SK-N-SH treated with all-trans-retinoic acid at 6 μM for 48 hours (cell line): ENCODE measurements at regions not wholly inside any gene's neighbourhood (a gene's known extent, or its start where the extent isn't known, plus 50 kb on each side); places are given as distances from the start of the nearest gene placed in this dataset.
"Not testable (repeated sequence)": the region's sequence is repeated elsewhere in the genome, so short reads cannot be mapped to it uniquely, and the experiment has no call there.

ENCODE experiments used
- ZFP30 ChIP-seq: fragments of 450-650 bp; formaldehyde crosslinking; IDR thresholded peaks from 2 replicates; pipeline ENCODE4 v1.5.0; 2022; ENCODE audit warnings: mild to moderate bottlenecking, moderate library complexity
- ZNF70 ChIP-seq: fragments of 450-650 bp; formaldehyde crosslinking; IDR thresholded peaks from 2 replicates; pipeline ENCODE4 v1.5.0; 2020; ENCODE audit warnings: mild to moderate bottlenecking, moderate library complexity
- TF ChIP-seq, protein P1 (sequence below): fragments of 250-450 bp; sonication (Bioruptor Pico); IDR thresholded peaks from 2 replicates; pipeline ENCODE4 v1.8.0; 2020; ENCODE audit warnings: mild to moderate bottlenecking, moderate library complexity, borderline replicate concordance
- TF ChIP-seq, protein P2 (sequence below): fragments of 250-450 bp; sonication (Bioruptor Pico); IDR thresholded peaks from 2 replicates; pipeline ENCODE4 v1.5.0; 2020; ENCODE audit warnings: mild to moderate bottlenecking, moderate library complexity

DNA sequence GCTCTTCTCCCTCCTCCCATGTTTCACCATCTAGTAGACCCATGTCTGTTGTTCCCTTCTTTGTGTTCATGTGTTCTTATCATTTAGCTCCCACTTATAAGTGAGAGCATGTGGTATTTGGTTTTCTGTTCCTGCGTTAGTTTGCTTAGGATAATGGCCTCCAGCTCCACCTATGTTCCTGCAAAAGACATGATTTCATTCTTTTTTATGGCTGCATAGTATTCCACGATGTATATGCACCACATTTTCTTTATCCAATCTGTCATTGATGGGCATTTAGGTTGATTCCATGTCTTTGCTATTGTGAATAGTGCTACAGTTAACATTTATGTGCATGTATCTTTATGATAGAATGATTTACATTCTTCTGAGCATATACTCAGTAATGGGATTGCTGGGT lies 115.6 kb upstream of the ATXN1 start:
- TF ChIP-seq, protein P1, sequence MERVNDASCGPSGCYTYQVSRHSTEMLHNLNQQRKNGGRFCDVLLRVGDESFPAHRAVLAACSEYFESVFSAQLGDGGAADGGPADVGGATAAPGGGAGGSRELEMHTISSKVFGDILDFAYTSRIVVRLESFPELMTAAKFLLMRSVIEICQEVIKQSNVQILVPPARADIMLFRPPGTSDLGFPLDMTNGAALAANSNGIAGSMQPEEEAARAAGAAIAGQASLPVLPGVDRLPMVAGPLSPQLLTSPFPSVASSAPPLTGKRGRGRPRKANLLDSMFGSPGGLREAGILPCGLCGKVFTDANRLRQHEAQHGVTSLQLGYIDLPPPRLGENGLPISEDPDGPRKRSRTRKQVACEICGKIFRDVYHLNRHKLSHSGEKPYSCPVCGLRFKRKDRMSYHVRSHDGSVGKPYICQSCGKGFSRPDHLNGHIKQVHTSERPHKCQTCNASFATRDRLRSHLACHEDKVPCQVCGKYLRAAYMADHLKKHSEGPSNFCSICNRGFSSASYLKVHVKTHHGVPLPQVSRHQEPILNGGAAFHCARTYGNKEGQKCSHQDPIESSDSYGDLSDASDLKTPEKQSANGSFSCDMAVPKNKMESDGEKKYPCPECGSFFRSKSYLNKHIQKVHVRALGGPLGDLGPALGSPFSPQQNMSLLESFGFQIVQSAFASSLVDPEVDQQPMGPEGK (CRISPR knock-in tag), result not testable (repeated sequence)
- not testable (repeated sequence) for TF ChIP-seq ZFP30, ZNF70 (CRISPR knock-in tag)
- TF ChIP-seq, protein P2, sequence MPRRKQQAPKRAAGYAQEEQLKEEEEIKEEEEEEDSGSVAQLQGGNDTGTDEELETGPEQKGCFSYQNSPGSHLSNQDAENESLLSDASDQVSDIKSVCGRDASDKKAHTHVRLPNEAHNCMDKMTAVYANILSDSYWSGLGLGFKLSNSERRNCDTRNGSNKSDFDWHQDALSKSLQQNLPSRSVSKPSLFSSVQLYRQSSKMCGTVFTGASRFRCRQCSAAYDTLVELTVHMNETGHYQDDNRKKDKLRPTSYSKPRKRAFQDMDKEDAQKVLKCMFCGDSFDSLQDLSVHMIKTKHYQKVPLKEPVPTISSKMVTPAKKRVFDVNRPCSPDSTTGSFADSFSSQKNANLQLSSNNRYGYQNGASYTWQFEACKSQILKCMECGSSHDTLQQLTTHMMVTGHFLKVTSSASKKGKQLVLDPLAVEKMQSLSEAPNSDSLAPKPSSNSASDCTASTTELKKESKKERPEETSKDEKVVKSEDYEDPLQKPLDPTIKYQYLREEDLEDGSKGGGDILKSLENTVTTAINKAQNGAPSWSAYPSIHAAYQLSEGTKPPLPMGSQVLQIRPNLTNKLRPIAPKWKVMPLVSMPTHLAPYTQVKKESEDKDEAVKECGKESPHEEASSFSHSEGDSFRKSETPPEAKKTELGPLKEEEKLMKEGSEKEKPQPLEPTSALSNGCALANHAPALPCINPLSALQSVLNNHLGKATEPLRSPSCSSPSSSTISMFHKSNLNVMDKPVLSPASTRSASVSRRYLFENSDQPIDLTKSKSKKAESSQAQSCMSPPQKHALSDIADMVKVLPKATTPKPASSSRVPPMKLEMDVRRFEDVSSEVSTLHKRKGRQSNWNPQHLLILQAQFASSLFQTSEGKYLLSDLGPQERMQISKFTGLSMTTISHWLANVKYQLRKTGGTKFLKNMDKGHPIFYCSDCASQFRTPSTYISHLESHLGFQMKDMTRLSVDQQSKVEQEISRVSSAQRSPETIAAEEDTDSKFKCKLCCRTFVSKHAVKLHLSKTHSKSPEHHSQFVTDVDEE (CRISPR knock-in tag), result not testable (repeated sequence)
